ENCODE measurements at regions not wholly inside any gene's neighbourhood (a gene's known extent, or its start where the extent isn't known, plus 50 kb on each side); places are given as distances from the start of the nearest gene placed in this dataset.

DNA sequence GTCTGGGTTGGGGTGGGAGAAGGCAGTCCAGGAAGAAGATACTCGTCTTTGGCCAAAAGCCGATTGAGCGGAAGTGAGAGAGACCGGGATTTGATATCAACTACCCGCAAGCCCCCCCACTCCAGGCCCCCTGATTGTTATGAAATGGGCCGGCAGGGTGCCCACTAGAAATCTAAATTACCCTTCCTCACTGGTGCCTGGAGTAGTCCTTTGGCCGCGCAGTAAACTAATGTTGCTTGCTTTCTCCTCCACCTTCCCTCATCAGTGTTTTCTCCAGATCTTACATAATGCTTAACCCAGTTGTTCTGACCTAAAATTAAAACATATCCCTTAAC is 119.2 kb upstream of the BARHL2 start:
- Mint-ChIP-seq H3K4me3 (peak overlapping the region; percentile 25 to 46), H3K27me3 (peaks cover 89 to 100% of the 10 kb centered on the region in 2 donors), H3K4me1 (ENCODE audit: low read depth in 2 of 2) (peaks cover 6 to 21% of the 10 kb centered on the region in 2 donors), H3K9me3 (no peaks in the 10 kb centered on the region), H3K36me3 (ENCODE audit: insufficient read depth) (peaks cover 6% of the 10 kb centered on the region), H3K27ac (no peak overlapping the region)
- ATAC-seq (replicated peaks) (no peak), DNase-seq (no peak)

DNA sequence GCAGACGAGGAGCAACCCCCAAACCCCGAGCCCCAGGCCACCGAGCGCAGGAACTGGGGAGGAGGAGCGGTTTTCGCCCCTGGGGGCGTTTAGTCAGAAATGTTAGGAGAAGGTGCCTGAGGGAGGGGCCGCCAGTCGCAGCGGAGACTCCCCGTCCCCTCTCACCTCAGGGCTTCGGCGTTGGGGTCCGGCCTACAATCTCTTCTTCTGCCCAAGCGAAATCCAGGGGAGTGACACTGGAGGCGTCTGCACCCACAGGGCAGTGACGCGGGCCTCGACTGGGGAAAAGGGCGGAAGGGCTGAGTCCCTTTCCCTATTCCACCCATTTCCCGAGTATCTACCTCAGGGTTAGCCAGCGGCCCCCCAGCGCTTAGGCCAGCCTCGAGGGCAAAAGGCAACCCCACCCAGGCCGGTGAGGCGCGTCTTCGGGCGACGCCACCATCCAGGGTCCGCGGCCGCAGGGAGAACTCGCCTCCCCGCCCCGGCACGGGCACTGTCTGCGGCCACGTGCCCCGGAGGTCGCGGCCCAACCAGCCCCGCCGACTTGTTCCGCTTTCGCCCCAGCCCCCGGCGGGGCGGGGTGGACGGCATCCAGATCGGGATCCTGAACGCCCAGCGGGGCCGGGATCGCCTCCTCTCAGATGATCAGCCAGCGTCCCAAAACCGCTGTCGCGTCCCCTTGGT is 118.7 kb upstream of the BARHL2 start:
- ATAC-seq (replicated peaks) = no peak
- Mint-ChIP-seq H3K4me3 (peak overlapping the region; percentile 54 to 64), H3K36me3 (ENCODE audit: insufficient read depth) (peaks cover 6% of the 10 kb centered on the region)

DNA sequence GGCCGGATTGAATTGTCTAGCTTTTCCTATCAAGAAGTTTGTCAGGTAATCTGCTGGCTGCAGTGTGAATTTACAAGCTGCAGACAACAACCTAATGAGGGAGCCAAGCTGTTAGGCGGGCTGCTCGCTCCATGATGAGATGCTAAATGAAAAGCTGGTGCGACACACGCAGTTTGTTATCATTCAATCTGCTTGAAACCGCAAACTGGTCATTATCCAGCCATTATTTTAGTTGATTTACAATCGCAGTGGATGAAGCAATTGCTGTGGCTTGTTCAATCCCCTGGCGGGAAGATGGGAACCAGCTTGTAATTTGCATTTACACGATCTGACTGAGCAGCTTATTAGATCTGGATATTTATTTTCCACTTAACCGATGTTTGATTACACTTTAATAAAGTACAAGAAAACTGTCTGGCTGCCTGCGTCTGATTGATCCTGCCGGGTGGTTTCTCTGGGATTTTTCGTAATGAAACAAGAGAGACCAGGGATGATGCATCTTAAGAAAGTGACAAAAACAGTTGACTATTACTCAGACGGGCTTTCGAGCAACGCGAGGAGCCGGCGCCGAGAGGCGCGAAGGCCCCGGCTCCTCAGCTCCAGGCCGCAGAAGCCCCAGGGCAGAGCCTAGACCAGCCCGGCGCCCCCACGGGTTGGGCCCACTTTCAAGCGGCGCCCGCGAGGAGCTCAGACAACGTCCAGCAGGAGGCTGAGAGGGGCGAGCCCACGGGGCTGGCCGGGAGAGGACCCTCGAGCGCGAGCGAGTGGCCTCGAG is 118.0 kb upstream of the BARHL2 start:
- ATAC-seq (replicated peaks) (peak; percentile 4), DNase-seq (no peak)
- peaks cover 6% of the 10 kb centered on the region for H3K36me3 Mint-ChIP-seq (ENCODE audit: insufficient read depth)
- peak overlapping the region; percentile 54 to 64 for H3K4me3 Mint-ChIP-seq
- no peaks in the 10 kb centered on the region for H3K9me3 Mint-ChIP-seq
- peaks cover 3 to 19% of the 10 kb centered on the region in 2 donors for H3K4me1 Mint-ChIP-seq (ENCODE audit: low read depth in 2 of 2)
- peaks cover 87 to 100% of the 10 kb centered on the region in 2 donors for H3K27me3 Mint-ChIP-seq
- no peak overlapping the region for H3K27ac Mint-ChIP-seq

More for the DNA sequence above, 118.7 kb upstream of the BARHL2 start:
- Mint-ChIP-seq H3K27ac (no peak overlapping the region), H3K9me3 (no peaks in the 10 kb centered on the region), H3K27me3 (peaks cover 89 to 100% of the 10 kb centered on the region in 2 donors), H3K4me1 (ENCODE audit: low read depth in 2 of 2) (peaks cover 3 to 21% of the 10 kb centered on the region in 2 donors)
- no peak for DNase-seq

DNA sequence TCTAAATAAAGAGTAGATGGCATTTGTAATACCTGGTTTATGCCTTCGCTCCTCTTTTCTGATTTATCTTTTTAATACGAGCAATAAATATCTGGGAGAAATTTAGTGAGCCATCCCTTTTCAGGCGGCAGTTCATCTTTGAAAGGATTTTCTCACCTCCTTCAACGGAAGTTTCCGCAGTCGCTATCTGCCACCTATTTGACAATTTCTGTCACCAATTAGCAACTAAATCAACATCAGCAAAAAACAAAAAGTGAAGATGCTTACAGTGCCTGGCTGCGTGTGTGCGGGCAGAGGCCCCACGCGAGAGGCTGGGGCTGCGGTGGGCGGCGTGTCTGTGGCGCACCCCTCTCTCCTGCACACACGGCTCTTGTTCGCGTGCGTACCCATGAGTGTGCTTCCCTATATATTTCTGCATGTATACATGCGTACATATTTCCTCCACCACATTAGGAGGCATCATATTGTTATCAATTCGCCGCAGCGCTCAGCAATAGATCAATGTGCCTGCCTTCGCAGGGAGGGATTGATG is 117.3 kb upstream of the BARHL2 start:
- peak overlapping the region; percentile 54 to 64 for H3K4me3 Mint-ChIP-seq
- peaks cover 3 to 19% of the 10 kb centered on the region in 2 donors for H3K4me1 Mint-ChIP-seq (ENCODE audit: low read depth in 2 of 2)
- H3K36me3 Mint-ChIP-seq (ENCODE audit: insufficient read depth) = peaks cover 6% of the 10 kb centered on the region
- ATAC-seq (replicated peaks) (peak; percentile 40), DNase-seq (no peak)
- H3K9me3 Mint-ChIP-seq = no peaks in the 10 kb centered on the region
- peaks cover 87 to 100% of the 10 kb centered on the region in 2 donors for H3K27me3 Mint-ChIP-seq
- no peak overlapping the region for H3K27ac Mint-ChIP-seq

DNA sequence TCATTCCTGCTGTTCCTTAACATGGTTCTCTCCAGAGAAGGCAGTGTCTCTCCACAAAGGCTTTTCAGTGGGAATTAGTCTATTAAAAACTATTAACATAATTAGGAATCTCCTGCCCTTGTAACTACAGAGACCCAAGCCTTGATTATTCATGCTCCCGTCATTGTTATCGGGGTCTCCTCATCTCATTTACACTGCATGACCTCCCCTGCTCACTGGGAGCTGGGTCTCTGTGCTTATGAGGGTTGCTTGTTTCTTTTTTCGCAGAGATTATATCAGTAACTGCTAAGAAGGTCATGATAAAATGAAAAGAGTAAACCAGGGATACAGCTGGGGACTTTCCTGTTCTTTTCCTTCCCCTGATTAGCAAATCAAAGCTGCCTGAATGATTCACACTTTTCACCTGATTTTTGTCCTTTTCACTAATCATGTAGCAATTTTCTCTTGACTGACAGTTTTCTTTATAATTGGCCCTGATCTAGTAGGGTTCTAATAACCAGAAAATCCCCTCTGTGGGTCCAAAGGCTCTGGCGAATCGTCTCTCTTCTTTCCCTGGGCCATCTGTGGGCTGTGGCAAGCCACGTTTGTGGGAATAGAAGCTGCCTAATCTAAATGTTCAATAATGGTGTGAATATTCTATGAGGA is 116.5 kb upstream of the BARHL2 start:
- H3K4me1 Mint-ChIP-seq (ENCODE audit: low read depth in 2 of 2) = peaks cover 3 to 16% of the 10 kb centered on the region in 2 donors
- no peak overlapping the region for H3K4me3 Mint-ChIP-seq
- ATAC-seq (replicated peaks) (no peak), DNase-seq (no peak)
- H3K27ac Mint-ChIP-seq = no peak overlapping the region
- H3K9me3 Mint-ChIP-seq = no peaks in the 10 kb centered on the region
- H3K27me3 Mint-ChIP-seq = peaks cover 85 to 100% of the 10 kb centered on the region in 2 donors
- peaks cover 6% of the 10 kb centered on the region for H3K36me3 Mint-ChIP-seq (ENCODE audit: insufficient read depth)

DNA sequence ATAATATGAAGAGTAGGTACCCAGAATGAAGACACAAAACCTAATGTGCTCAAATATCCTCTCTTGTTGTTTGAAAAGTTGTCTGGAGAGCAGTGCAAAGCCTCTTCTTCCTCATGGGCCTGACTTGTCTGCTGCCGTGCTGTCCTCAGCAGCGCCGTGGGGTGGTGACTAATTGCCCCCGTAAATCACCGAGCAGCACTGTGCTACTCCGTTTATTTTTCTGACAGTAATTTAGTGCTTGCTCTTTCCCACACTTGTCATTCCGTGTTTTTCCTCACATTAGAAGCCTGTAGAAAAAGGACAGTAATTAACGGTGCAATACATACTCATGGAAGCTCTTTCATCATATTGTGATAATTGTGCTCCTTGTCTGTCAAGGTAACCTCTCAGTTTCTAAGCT is 114.8 kb upstream of the BARHL2 start:
- H3K4me3 Mint-ChIP-seq = no peak overlapping the region
- peaks cover 88 to 96% of the 10 kb centered on the region in 2 donors for H3K27me3 Mint-ChIP-seq
- peaks cover 6% of the 10 kb centered on the region for H3K36me3 Mint-ChIP-seq (ENCODE audit: insufficient read depth)
- DNase-seq = no peak
- H3K9me3 Mint-ChIP-seq = no peaks in the 10 kb centered on the region
- peak; percentile 29 for ATAC-seq (replicated peaks)
- H3K4me1 Mint-ChIP-seq (ENCODE audit: low read depth in 2 of 2) = peaks cover 3 to 14% of the 10 kb centered on the region in 2 donors
- no peak overlapping the region for H3K27ac Mint-ChIP-seq

DNA sequence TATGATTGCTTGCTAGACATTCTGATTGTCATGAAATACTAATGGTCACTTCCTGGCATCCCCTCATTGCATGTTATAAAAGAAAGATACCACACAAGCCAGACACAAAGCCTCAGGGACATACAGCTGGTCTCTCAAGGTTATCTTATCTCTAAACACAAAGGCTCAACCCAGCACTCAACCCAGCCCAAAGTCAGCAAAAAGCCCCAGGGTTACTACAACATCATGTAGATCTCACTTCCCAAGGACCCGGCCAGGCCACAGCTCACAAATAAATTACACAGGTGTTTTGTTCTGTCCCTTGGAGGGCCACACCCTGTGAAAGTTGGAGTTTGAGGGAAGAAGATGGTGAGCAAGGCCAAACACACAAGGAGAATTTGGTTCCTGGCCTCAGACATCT is 109.7 kb upstream of the BARHL2 start:
- peaks cover 75 to 87% of the 10 kb centered on the region in 2 donors for H3K27me3 Mint-ChIP-seq
- no peaks in the 10 kb centered on the region for H3K36me3 Mint-ChIP-seq (ENCODE audit: insufficient read depth)
- no peak overlapping the region for H3K4me3 Mint-ChIP-seq
- DNase-seq (no peak), ATAC-seq (replicated peaks) (no peak)
- H3K4me1 Mint-ChIP-seq (ENCODE audit: low read depth in 2 of 2) = no peaks in the 10 kb centered on the region
- no peaks in the 10 kb centered on the region for H3K9me3 Mint-ChIP-seq
- no peak overlapping the region for H3K27ac Mint-ChIP-seq

DNA sequence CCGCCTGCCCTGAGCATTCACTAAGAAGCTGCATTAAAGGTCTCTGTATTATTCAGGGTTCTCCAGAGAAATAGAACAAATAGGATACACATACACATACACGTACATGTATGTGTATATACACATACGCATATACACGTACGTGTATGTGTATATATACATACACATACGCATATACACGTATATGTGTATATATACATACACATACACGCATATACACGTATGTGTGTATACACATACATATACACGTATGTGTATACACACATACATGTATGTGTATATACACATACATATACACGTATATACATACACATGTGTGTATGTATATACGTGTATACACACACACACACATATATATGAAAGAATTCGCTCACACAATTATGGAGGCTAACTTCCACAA is 108.9 kb upstream of the BARHL2 start:
- Mint-ChIP-seq H3K36me3 (ENCODE audit: insufficient read depth) (no peaks in the 10 kb centered on the region), H3K27me3 (peaks cover 70 to 83% of the 10 kb centered on the region in 2 donors), H3K4me1 (ENCODE audit: low read depth in 2 of 2) (no peaks in the 10 kb centered on the region), H3K4me3 (no peak overlapping the region), H3K27ac (no peak overlapping the region), H3K9me3 (no peaks in the 10 kb centered on the region)
- DNase-seq (no peak), ATAC-seq (replicated peaks) (no peak)

DNA sequence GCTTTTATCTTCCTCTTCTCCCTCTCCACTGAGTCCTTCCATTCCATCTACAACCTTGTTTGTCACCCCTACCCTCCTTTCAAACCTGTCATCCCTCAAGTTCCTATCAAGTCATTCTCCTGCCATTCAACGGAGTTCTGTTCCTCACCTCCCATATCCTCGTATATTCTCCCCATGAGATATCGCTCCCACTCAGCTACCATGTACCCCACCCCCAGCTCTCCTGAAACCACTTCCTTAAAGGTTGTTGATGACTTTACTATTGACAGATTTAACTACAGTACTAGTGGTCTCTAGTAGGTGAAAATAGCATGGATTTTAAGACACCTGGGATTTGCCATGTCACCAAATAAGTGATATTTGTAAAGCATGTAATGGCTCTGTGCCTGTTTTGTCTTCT is 107.4 kb upstream of the BARHL2 start:
- H3K9me3 Mint-ChIP-seq = no peaks in the 10 kb centered on the region
- ATAC-seq (replicated peaks) (no peak), DNase-seq (no peak)
- H3K36me3 Mint-ChIP-seq (ENCODE audit: insufficient read depth) = no peaks in the 10 kb centered on the region
- peaks cover 63 to 68% of the 10 kb centered on the region in 2 donors for H3K27me3 Mint-ChIP-seq
- no peak overlapping the region for H3K4me3 Mint-ChIP-seq
- no peak overlapping the region for H3K27ac Mint-ChIP-seq
- H3K4me1 Mint-ChIP-seq (ENCODE audit: low read depth in 2 of 2) = no peaks in the 10 kb centered on the region

DNA sequence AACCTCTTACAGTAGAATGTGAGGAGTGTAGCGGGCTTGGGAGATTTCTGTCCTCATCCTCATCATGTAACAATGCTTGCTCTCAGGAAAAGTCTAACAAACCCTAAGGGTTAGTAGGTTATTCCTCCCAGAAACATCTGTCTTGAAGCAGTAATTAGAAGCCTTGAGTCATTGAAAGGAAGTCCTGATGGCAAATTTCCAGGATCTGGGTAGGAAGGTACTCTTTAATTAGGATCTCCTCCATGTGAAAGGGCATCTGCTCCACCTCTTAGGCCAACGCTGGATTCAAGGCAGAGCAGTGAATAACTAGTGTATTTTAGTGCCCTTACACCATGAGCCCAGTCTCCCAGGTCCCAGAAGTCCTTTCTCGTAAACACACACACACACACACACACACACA is 106.6 kb upstream of the BARHL2 start:
- Mint-ChIP-seq H3K4me3 (no peak overlapping the region), H3K27ac (no peak overlapping the region), H3K27me3 (peaks cover 56 to 62% of the 10 kb centered on the region in 2 donors), H3K9me3 (no peaks in the 10 kb centered on the region), H3K36me3 (ENCODE audit: insufficient read depth) (no peaks in the 10 kb centered on the region), H3K4me1 (ENCODE audit: low read depth in 2 of 2) (no peaks in the 10 kb centered on the region)
- DNase-seq (no peak), ATAC-seq (replicated peaks) (no peak)

DNA sequence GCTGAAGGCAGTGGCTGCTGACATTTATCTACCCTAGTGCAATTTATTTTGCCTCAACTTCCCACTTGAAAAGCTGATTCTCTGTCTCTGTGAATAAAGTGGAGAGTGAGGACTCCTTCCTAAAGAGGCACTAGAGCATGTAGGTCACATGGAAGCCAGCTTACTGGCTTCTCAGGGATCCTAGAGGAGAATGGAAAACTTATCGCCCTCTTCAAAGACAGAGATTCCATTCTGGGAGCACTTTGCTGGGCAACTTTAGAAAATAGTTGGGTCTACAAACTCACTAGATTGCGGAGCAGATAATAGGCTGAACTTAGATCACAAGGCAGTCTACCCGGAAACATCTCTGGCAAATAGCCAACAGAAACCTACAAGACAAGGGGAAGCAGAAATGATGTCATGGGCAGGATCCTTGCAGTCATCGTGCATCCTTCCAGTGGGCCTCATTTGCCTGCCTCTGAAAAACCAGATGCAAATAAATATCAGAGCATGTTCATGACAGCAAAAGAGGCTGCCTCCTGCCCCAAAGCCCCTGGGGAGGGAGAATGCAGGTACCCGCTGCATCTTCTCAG is 104.8 kb upstream of the BARHL2 start:
- Mint-ChIP-seq H3K4me1 (ENCODE audit: low read depth in 2 of 2) (no peaks in the 10 kb centered on the region), H3K27ac (no peak overlapping the region), H3K4me3 (no peak overlapping the region), H3K36me3 (ENCODE audit: insufficient read depth) (no peaks in the 10 kb centered on the region), H3K27me3 (peaks cover 48 to 66% of the 10 kb centered on the region in 2 donors), H3K9me3 (no peaks in the 10 kb centered on the region)
- no peak for ATAC-seq (replicated peaks)
- DNase-seq = no peak

DNA sequence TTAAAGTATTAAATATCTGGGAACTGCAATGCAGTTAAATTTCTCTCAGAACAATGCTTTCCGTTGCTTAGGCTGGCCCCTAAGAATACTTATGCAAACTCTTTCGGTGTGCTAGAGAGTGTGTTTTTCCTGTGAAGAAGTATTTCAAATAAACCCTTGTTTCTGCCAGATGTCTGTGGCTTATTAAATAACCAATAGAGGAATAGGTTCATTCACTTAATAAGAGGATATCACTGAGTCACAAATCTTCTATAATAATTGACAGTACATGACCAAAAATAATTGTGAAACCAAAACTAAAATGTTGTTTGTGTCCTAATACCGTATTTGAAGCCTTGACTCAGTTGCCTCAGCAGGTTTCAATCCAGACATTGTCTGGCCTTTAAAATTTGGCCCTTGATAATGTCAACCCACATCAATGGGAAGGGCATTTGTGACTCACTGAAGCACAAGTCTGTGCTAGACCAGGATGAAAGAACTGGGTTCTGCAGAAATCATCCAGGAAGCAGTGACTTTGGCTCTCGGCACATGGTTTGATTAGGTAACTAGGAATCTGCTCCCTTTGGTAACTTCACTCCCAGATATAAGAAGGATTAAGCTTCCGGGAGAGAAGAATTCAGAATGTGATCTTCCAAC is 104.2 kb upstream of the BARHL2 start:
- DNase-seq = no peak
- no peaks in the 10 kb centered on the region for H3K4me1 Mint-ChIP-seq (ENCODE audit: low read depth in 2 of 2)
- H3K9me3 Mint-ChIP-seq = no peaks in the 10 kb centered on the region
- H3K27me3 Mint-ChIP-seq = peaks cover 48 to 68% of the 10 kb centered on the region in 2 donors
- no peaks in the 10 kb centered on the region for H3K36me3 Mint-ChIP-seq (ENCODE audit: insufficient read depth)
- no peak overlapping the region for H3K4me3 Mint-ChIP-seq
- H3K27ac Mint-ChIP-seq = no peak overlapping the region
- ATAC-seq (replicated peaks) = no peak

DNA sequence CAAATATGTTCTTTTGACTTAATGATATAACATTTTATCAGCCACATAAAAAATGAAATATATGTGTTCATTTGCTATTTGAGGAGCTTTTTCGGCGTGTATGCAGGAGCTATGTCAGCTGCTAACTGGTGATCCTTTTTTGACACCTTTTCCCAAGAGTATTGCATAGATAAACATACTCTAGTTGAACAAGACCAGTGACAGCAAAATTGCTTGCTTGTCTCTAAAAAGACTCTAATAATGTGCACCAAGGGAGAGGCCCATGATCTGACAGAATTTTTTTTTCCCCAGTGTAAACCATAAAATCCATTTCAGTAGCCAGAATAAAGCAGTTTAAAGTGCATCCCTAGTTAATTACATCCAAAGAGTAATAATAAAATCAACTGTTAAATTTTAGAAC is 103.6 kb upstream of the BARHL2 start:
- no peak overlapping the region for H3K4me3 Mint-ChIP-seq

More for the DNA sequence above, 103.6 kb upstream of the BARHL2 start:
- ATAC-seq (replicated peaks) (no peak), DNase-seq (no peak)
- Mint-ChIP-seq H3K36me3 (ENCODE audit: insufficient read depth) (no peaks in the 10 kb centered on the region), H3K27ac (no peak overlapping the region), H3K9me3 (no peaks in the 10 kb centered on the region), H3K4me1 (ENCODE audit: low read depth in 2 of 2) (no peaks in the 10 kb centered on the region), H3K27me3 (peaks cover 53 to 73% of the 10 kb centered on the region in 2 donors)

Measured in effector memory CD8-positive, alpha-beta T cell (primary cell).